DMS79 treated with DMSO at 0.1 percent for 48 hours (cell line): ENCODE measurements at regions not wholly inside any gene's neighbourhood (a gene's known extent, or its start where the extent isn't known, plus 50 kb on each side); places are given as distances from the start of the nearest gene placed in this dataset.

Experiments used
- DNase-seq: peaks from one replicate; lab custom pipeline; 2025; lab: John Stamatoyannopoulos, UW

DNA sequence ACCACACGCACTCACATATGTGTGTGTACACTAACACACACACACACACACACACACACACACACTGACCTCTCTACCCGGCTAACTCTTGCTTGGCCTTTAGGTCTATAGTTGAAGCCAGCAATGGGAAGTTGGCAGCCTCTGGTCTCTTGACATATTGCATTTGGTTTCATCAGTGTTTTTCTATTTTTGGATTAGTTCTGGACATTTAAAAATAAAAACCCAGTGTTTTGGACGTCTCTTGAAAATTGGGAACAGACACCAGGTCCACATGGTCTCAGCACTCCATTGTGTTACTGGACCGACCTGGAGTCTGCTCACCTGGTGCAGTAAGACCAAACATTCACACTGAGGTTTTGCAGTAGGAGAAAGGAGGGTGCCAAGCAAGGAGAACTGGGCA is 50.4 kb upstream of the AFF3 start:
- DNase-seq = no peak

DNA sequence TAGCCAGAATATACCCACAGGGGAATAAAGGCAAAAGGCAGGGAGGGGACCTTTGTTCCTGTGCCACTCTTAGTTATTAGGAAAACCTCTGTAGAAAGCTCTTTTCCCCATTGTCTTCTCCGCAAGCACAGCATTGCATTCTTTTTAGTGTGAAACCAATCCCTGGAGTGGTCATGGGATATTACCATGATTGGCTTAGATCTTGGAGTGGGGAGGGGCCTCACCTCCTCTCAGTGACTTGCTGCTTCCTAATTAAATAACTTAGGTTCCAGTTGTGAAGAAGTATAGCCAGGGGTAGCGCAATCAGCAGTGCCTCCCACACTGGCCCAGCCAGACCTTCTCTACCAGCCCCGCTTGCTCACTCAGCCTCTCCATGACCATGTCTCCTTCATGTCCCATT is 49.9 kb upstream of the AFF3 start:
- no peak for DNase-seq
